Activated CD4-positive, alpha-beta memory T cell treated with anti-CD3 and anti-CD28 coated beads for 36 hours (primary cell): ENCODE measurements at regions not wholly inside any gene's neighbourhood (a gene's known extent, or its start where the extent isn't known, plus 50 kb on each side); places are given as distances from the start of the nearest gene placed in this dataset.

Experiments used
- CTCF ChIA-PET: fragments of 350-600 bp; sonication (Branson Sonifier 250); formaldehyde crosslinking; loops from one replicate; lab custom pipeline; 2021; ENCODE audit warnings: antibody characterized with exemption, inconsistent platforms; lab: Charles Lee
- POLR2A ChIA-PET: fragments of 350-600 bp; sonication (Branson Sonifier 250); formaldehyde crosslinking; loops from one replicate; lab custom pipeline; 2021; ENCODE audit warnings: antibody characterized with exemption; lab: Charles Lee
- DNase-seq: peaks from one replicate; pipeline ENCODE4 v3.0.0-alpha.2; 2020
- H3K27ac Mint-ChIP-seq: one replicate; pipeline ENCODE4 v1.8.0; 2021; ENCODE audit warnings: mixed read lengths
- H3K27me3 Mint-ChIP-seq: one replicate; pipeline ENCODE4 v1.8.0; 2021; ENCODE audit warnings: mixed read lengths
- H3K36me3 Mint-ChIP-seq: one replicate; pipeline ENCODE4 v1.8.0; 2021; ENCODE audit warnings: mixed read lengths
- H3K4me1 Mint-ChIP-seq: one replicate; pipeline ENCODE4 v1.8.0; 2021; ENCODE audit warnings: low read depth, mixed read lengths
- H3K4me3 Mint-ChIP-seq: one replicate; pipeline ENCODE4 v1.8.0; 2021; ENCODE audit warnings: mild to moderate bottlenecking, mixed read lengths
- H3K9me3 Mint-ChIP-seq: one replicate; pipeline ENCODE4 v1.8.0; 2021; ENCODE audit warnings: mixed read lengths
- intact Hi-C: fragments of 100-400 bp; cut with micrococcal nuclease; formaldehyde crosslinking; loops from one replicate; pipeline ENCODE4 v1.15.1; 2023

- Mint-ChIP-seq H3K4me3 (no peak overlapping the region), H3K36me3 (no peaks in the 10 kb centered on the region), H3K27me3 (no peaks in the 10 kb centered on the region), H3K4me1 (no peaks in the 10 kb centered on the region), H3K27ac (no peak overlapping the region), H3K9me3 (no peaks in the 10 kb centered on the region)
- intact Hi-C loops = no loop called here
- no peak for DNase-seq
- ChIA-PET CTCF (no interaction called here), POLR2A (no interaction called here)
Measured at GRCh38 chr6:90820436-90820835, 233.6 kb upstream of the MAP3K7 start.

- H3K27ac Mint-ChIP-seq = no peak overlapping the region
- H3K4me1 Mint-ChIP-seq = no peaks in the 10 kb centered on the region
- H3K9me3 Mint-ChIP-seq = no peaks in the 10 kb centered on the region
- no peaks in the 10 kb centered on the region for H3K36me3 Mint-ChIP-seq
- no peak overlapping the region for H3K4me3 Mint-ChIP-seq
- CTCF ChIA-PET = no interaction called here
- DNase-seq = no peak
- intact Hi-C loops = no loop called here
- POLR2A ChIA-PET = no interaction called here
- no peaks in the 10 kb centered on the region for H3K27me3 Mint-ChIP-seq
Measured at GRCh38 chr6:90819483-90819882, 232.6 kb upstream of the MAP3K7 start.

- H3K27ac Mint-ChIP-seq = no peak overlapping the region
- POLR2A ChIA-PET = no interaction called here
- no peak for DNase-seq
- no peaks in the 10 kb centered on the region for H3K27me3 Mint-ChIP-seq
- intact Hi-C loops = no loop called here
- no peaks in the 10 kb centered on the region for H3K4me1 Mint-ChIP-seq
- CTCF ChIA-PET = no interaction called here
- H3K9me3 Mint-ChIP-seq = no peaks in the 10 kb centered on the region
- H3K4me3 Mint-ChIP-seq = no peak overlapping the region
- no peaks in the 10 kb centered on the region for H3K36me3 Mint-ChIP-seq
Measured at GRCh38 chr6:90818163-90818562, 231.3 kb upstream of the MAP3K7 start.

- ChIA-PET CTCF (no interaction called here), POLR2A (no interaction called here)
- no peaks in the 10 kb centered on the region for H3K9me3 Mint-ChIP-seq
- no peak overlapping the region for H3K27ac Mint-ChIP-seq
- H3K4me3 Mint-ChIP-seq = no peak overlapping the region
- intact Hi-C loops = no loop called here
- no peaks in the 10 kb centered on the region for H3K4me1 Mint-ChIP-seq
- no peaks in the 10 kb centered on the region for H3K36me3 Mint-ChIP-seq
- DNase-seq = no peak
- H3K27me3 Mint-ChIP-seq = no peaks in the 10 kb centered on the region
Measured at GRCh38 chr6:90816764-90817163, 229.9 kb upstream of the MAP3K7 start.

- H3K4me1 Mint-ChIP-seq = no peaks in the 10 kb centered on the region
- H3K27me3 Mint-ChIP-seq = peaks cover 2% of the 10 kb centered on the region
- CTCF ChIA-PET = no interaction called here
- no peaks in the 10 kb centered on the region for H3K36me3 Mint-ChIP-seq
- H3K4me3 Mint-ChIP-seq = no peak overlapping the region
- H3K27ac Mint-ChIP-seq = no peak overlapping the region
- DNase-seq = no peak
- POLR2A ChIA-PET = no interaction called here
- H3K9me3 Mint-ChIP-seq = no peaks in the 10 kb centered on the region
- intact Hi-C loops = no loop called here
Measured at GRCh38 chr6:90811596-90812226, 224.8 kb upstream of the MAP3K7 start.

- Mint-ChIP-seq H3K27ac (no peak overlapping the region), H3K4me3 (no peak overlapping the region), H3K4me1 (no peaks in the 10 kb centered on the region), H3K27me3 (peaks cover 2% of the 10 kb centered on the region), H3K36me3 (no peaks in the 10 kb centered on the region), H3K9me3 (no peaks in the 10 kb centered on the region)
- POLR2A ChIA-PET = no interaction called here
- intact Hi-C loops = no loop called here
- CTCF ChIA-PET = no interaction called here
- no peak for DNase-seq
Measured at GRCh38 chr6:90809035-90809434, 222.2 kb upstream of the MAP3K7 start.

GRCh38 chr6:90807791-90808701 is 221.2 kb upstream of the MAP3K7 start:
- no peaks in the 10 kb centered on the region for H3K36me3 Mint-ChIP-seq
- H3K9me3 Mint-ChIP-seq = no peaks in the 10 kb centered on the region
- no peaks in the 10 kb centered on the region for H3K4me1 Mint-ChIP-seq
- intact Hi-C loops = no loop called here
- ChIA-PET POLR2A (no interaction called here), CTCF (no interaction called here)
- H3K27me3 Mint-ChIP-seq = peaks cover 2% of the 10 kb centered on the region
- no peak overlapping the region for H3K27ac Mint-ChIP-seq
- H3K4me3 Mint-ChIP-seq = no peak overlapping the region
- DNase-seq = no peak

- intact Hi-C loops = no loop called here
Measured at GRCh38 chr6:90805619-90806155, 218.8 kb upstream of the MAP3K7 start.

GRCh38 chr6:90803956-90804355 is 217.1 kb upstream of the MAP3K7 start:
- H3K4me3 Mint-ChIP-seq = no peak overlapping the region
- intact Hi-C loops = no loop called here
- no peaks in the 10 kb centered on the region for H3K36me3 Mint-ChIP-seq
- ChIA-PET CTCF (no interaction called here), POLR2A (no interaction called here)
- H3K27ac Mint-ChIP-seq = no peak overlapping the region
- no peak for DNase-seq
- H3K9me3 Mint-ChIP-seq = no peaks in the 10 kb centered on the region
- peaks cover 2% of the 10 kb centered on the region for H3K27me3 Mint-ChIP-seq
- no peaks in the 10 kb centered on the region for H3K4me1 Mint-ChIP-seq

More at GRCh38 chr6:90805619-90806155, 218.8 kb upstream of the MAP3K7 start:
- H3K4me3 Mint-ChIP-seq = no peak overlapping the region
- H3K27ac Mint-ChIP-seq = no peak overlapping the region
- no peaks in the 10 kb centered on the region for H3K36me3 Mint-ChIP-seq
- H3K4me1 Mint-ChIP-seq = no peaks in the 10 kb centered on the region
- ChIA-PET POLR2A (no interaction called here), CTCF (interaction anchor here (0.6 kb wide), 1 partner anchor 187 kb away, joined by 4 read pairs; no protein-coding TSS in a partner anchor)
- peaks cover 2% of the 10 kb centered on the region for H3K27me3 Mint-ChIP-seq
- no peaks in the 10 kb centered on the region for H3K9me3 Mint-ChIP-seq
- no peak for DNase-seq

GRCh38 chr6:90795078-90795477 is 208.2 kb upstream of the MAP3K7 start:
- Mint-ChIP-seq H3K9me3 (no peaks in the 10 kb centered on the region), H3K27ac (no peak overlapping the region), H3K4me1 (no peaks in the 10 kb centered on the region), H3K36me3 (no peaks in the 10 kb centered on the region), H3K4me3 (no peak overlapping the region), H3K27me3 (no peaks in the 10 kb centered on the region)
- ChIA-PET POLR2A (no interaction called here), CTCF (no interaction called here)
- DNase-seq = no peak
- intact Hi-C loops = no loop called here

GRCh38 chr6:90793771-90794170 is 206.9 kb upstream of the MAP3K7 start:
- DNase-seq = no peak
- no peaks in the 10 kb centered on the region for H3K27me3 Mint-ChIP-seq
- no peaks in the 10 kb centered on the region for H3K9me3 Mint-ChIP-seq
- no peak overlapping the region for H3K4me3 Mint-ChIP-seq
- H3K36me3 Mint-ChIP-seq = no peaks in the 10 kb centered on the region
- H3K4me1 Mint-ChIP-seq = no peaks in the 10 kb centered on the region
- no peak overlapping the region for H3K27ac Mint-ChIP-seq
- ChIA-PET POLR2A (no interaction called here), CTCF (no interaction called here)
- intact Hi-C loops = no loop called here

- intact Hi-C loops = no loop called here
- Mint-ChIP-seq H3K27me3 (no peaks in the 10 kb centered on the region), H3K4me3 (no peak overlapping the region), H3K36me3 (no peaks in the 10 kb centered on the region), H3K4me1 (no peaks in the 10 kb centered on the region), H3K27ac (no peak overlapping the region), H3K9me3 (no peaks in the 10 kb centered on the region)
- DNase-seq = no peak
- CTCF ChIA-PET = no interaction called here
- POLR2A ChIA-PET = no interaction called here
Measured at GRCh38 chr6:90790696-90791095, 203.8 kb upstream of the MAP3K7 start.
